Colon (tissue), 2 donors: ENCODE measurements at regions not wholly inside any gene's neighbourhood (a gene's known extent, or its start where the extent isn't known, plus 50 kb on each side); places are given as distances from the start of the nearest gene placed in this dataset.

ENCODE experiments used
- FAIRE-seq: peaks from 2 replicates; lab custom pipeline; 2012; peaks lifted over from hg19 to GRCh38; lab: Jason Lieb, UNC
- donor health status: control.
- donor health status: control.

GRCh38 chr11:15912291-15912690 is 444.1 kb downstream of the SOX6 start:
- no peak for FAIRE-seq

GRCh38 chr11:15912825-15913224 is 443.5 kb downstream of the SOX6 start:
- no peak for FAIRE-seq

- no peak for FAIRE-seq
Observed at GRCh38 chr11:15913261-15913660, 443.1 kb downstream of the SOX6 start.
